Left lung (tissue), 4 donors: ENCODE measurements at regions not wholly inside any gene's neighbourhood (a gene's known extent, or its start where the extent isn't known, plus 50 kb on each side); places are given as distances from the start of the nearest gene placed in this dataset.

Source experiments
- ATAC-seq: fragments of 200-7000 bp; cut with Tn5 transposase; one replicate; pipeline ENCODE4 v1.9.1; 2020; ENCODE audit warnings: moderate library complexity
- DNase-seq, 4 donors: peaks; one replicate each; pipeline ENCODE4 v3.0.0-alpha.2; 2013 to 2020
- H3K27ac ChIP-seq, 2 donors: fragments of 200-600 bp; sonication (generic) in 1 of 2; one replicate each; pipeline versions ENCODE4 v1.5.0 to v1.8.0; 2020 to 2021
- H3K27me3 ChIP-seq, 2 donors: fragments of 200-600 bp; sonication (generic) in 1 of 2; one replicate each; pipeline versions ENCODE4 v1.5.0 to v1.8.0; 2020 to 2021
- H3K36me3 ChIP-seq, 2 donors: fragments of 200-600 bp; sonication (generic) in 1 of 2; one replicate each; pipeline versions ENCODE4 v1.5.0 to v1.8.0; 2020 to 2021
- H3K4me1 ChIP-seq, 2 donors: fragments of 200-600 bp; one replicate each; pipeline ENCODE4 v1.8.0; 2021
- H3K4me3 ChIP-seq, 2 donors: fragments of 200-600 bp; sonication (generic) in 1 of 2; one replicate each; pipeline versions ENCODE4 v1.5.0 to v1.8.0; 2020 to 2021; ENCODE audit warnings: mild to moderate bottlenecking in 1 of 2
- H3K9me3 ChIP-seq, 2 donors: fragments of 200-600 bp; sonication (generic) in 1 of 2; one replicate each; pipeline versions ENCODE4 v1.5.0 to v1.8.0; 2020 to 2021
- intact Hi-C, 2 donors: fragments of 100-400 bp; cut with DNase I; formaldehyde crosslinking; loops; one replicate each; pipeline versions ENCODE4 v1.11.2 to v1.14.2; 2022
- TF ChIP-seq, protein P1 (sequence below), 2 donors: fragments of 200-600 bp; sonication (generic) in 1 of 2; IDR thresholded peaks; one replicate each; pipeline versions ENCODE4 v1.5.0 to v1.8.0; 2021; ENCODE audit warnings: antibody characterized with exemption in 2 of 2
- donor health status: DM: no; HTN: yes; CAD: no.
- donor health status: DM: no; HTN: no; CAD: no.

GRCh38 chr1:199221371-199222150 lies 582.7 kb downstream of the PTPRC start:
- no peaks in the 10 kb centered on the region for H3K9me3 ChIP-seq
- TF ChIP-seq, protein P1, sequence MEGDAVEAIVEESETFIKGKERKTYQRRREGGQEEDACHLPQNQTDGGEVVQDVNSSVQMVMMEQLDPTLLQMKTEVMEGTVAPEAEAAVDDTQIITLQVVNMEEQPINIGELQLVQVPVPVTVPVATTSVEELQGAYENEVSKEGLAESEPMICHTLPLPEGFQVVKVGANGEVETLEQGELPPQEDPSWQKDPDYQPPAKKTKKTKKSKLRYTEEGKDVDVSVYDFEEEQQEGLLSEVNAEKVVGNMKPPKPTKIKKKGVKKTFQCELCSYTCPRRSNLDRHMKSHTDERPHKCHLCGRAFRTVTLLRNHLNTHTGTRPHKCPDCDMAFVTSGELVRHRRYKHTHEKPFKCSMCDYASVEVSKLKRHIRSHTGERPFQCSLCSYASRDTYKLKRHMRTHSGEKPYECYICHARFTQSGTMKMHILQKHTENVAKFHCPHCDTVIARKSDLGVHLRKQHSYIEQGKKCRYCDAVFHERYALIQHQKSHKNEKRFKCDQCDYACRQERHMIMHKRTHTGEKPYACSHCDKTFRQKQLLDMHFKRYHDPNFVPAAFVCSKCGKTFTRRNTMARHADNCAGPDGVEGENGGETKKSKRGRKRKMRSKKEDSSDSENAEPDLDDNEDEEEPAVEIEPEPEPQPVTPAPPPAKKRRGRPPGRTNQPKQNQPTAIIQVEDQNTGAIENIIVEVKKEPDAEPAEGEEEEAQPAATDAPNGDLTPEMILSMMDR (IDR thresholded peaks at IDR 0.05) = no peak
- no peaks in the 10 kb centered on the region for H3K27me3 ChIP-seq
- DNase-seq (peak in 1 of 4 donors; percentile 24), ATAC-seq (no peak)
- no peaks in the 10 kb centered on the region for H3K4me1 ChIP-seq
- no peak overlapping the region for H3K4me3 ChIP-seq
- intact Hi-C loops = no loop called here
- no peaks in the 10 kb centered on the region for H3K36me3 ChIP-seq
- H3K27ac ChIP-seq = no peak overlapping the region

DNA sequence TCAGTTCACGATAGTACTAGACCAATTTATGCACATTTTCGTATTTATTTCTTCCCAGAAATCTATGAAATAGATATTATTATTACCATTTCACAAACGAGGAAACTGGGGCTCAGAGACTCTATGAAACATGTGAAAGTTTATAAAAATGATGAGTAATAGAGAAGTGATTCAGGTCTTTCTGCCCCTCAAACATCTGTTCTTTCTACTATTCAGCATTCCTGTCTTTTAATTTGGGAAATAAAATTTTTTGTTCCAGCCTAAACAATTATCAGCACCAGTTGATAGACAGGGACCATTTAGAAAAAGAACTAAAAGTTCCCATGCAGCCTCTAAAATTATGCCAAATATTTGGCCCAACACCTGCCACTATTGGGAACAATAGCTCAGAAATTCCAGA lies 585.1 kb downstream of the PTPRC start:
- no peaks in the 10 kb centered on the region for H3K4me1 ChIP-seq
- H3K27me3 ChIP-seq = no peaks in the 10 kb centered on the region
- intact Hi-C loops = no loop called here
- H3K36me3 ChIP-seq = no peaks in the 10 kb centered on the region
- TF ChIP-seq, protein P1 (IDR thresholded peaks at IDR 0.05) = no peak
- DNase-seq (no peak), ATAC-seq (no peak)
- H3K9me3 ChIP-seq = no peaks in the 10 kb centered on the region
- no peak overlapping the region for H3K27ac ChIP-seq
- H3K4me3 ChIP-seq = no peak overlapping the region

- ATAC-seq (no peak), DNase-seq (no peak)
- no peaks in the 10 kb centered on the region for H3K9me3 ChIP-seq
- H3K4me3 ChIP-seq = no peak overlapping the region
- no peak overlapping the region for H3K27ac ChIP-seq
- H3K4me1 ChIP-seq = no peaks in the 10 kb centered on the region
- intact Hi-C loops = no loop called here
- H3K27me3 ChIP-seq = no peaks in the 10 kb centered on the region
- TF ChIP-seq, protein P1 (IDR thresholded peaks at IDR 0.05) = no peak
- H3K36me3 ChIP-seq = no peaks in the 10 kb centered on the region
Observed at GRCh38 chr1:199226163-199226562, 587.3 kb downstream of the PTPRC start.

DNA sequence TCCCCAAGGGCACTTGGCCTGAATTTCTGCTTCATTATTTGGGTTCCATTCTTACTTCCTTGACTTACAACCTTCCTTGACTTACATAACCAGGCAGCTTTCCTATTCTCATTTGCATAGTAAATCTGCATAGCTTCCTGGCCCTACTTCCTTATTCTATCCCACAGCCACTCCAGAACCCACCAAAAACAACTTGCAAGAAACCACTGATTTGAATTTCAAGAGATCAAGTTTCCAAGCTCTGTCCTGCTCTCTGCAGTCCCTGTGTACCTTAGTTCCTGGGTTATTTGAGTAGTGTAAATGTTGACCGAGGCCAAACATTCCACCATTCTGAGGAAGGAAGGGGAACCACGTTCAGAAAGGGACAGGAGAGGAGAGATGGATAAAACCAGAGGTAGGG lies 603.3 kb downstream of the PTPRC start:
- no peak overlapping the region for H3K27ac ChIP-seq
- H3K27me3 ChIP-seq = no peaks in the 10 kb centered on the region
- H3K9me3 ChIP-seq = no peaks in the 10 kb centered on the region
- ATAC-seq (peak; percentile 63), DNase-seq (peak in 2 of 4 donors; percentile 1 to 3)
- H3K4me1 ChIP-seq = peaks cover 0 to 8% of the 10 kb centered on the region in 2 donors
- H3K36me3 ChIP-seq = no peaks in the 10 kb centered on the region
- TF ChIP-seq, protein P1 (IDR thresholded peaks at IDR 0.05) = no peak
- intact Hi-C loops = no loop called here
- no peak overlapping the region for H3K4me3 ChIP-seq

- no peaks in the 10 kb centered on the region for H3K36me3 ChIP-seq
- TF ChIP-seq, protein P1 (IDR thresholded peaks at IDR 0.05) = no peak
- no peak overlapping the region for H3K27ac ChIP-seq
- ATAC-seq = no peak
- peaks cover 0 to 8% of the 10 kb centered on the region in 2 donors for H3K4me1 ChIP-seq
- H3K4me3 ChIP-seq = no peak overlapping the region
- no peak for DNase-seq
- no peaks in the 10 kb centered on the region for H3K9me3 ChIP-seq
- intact Hi-C loops = no loop called here
- no peaks in the 10 kb centered on the region for H3K27me3 ChIP-seq
Observed at GRCh38 chr1:199242601-199243000, 603.8 kb downstream of the PTPRC start.
